Ovary (tissue), 3 donors: ENCODE measurements at regions not wholly inside any gene's neighbourhood (a gene's known extent, or its start where the extent isn't known, plus 50 kb on each side); places are given as distances from the start of the nearest gene placed in this dataset.

Experiments used
- CTCF ChIP-seq, 3 donors: fragments of 450-650 bp in 2 of 3; fragments of 200-600 bp in 1 of 3; IDR thresholded peaks; one replicate each; pipeline versions ENCODE4 v1.5.1 to v1.8.0; 2016 to 2022; ENCODE audit warnings: antibody characterized with exemption in 3 of 3, mild to moderate bottlenecking in 1 of 3
- EP300 ChIP-seq: sonication (generic); formaldehyde crosslinking; IDR thresholded peaks from one replicate; pipeline ENCODE4 v1.6.1; 2017; ENCODE audit warnings: antibody characterized with exemption
- POLR2A ChIP-seq: fragments of 450-650 bp; IDR thresholded peaks from one replicate; pipeline ENCODE4 v1.6.1; 2017; ENCODE audit warnings: antibody characterized with exemption, mild to moderate bottlenecking, moderate library complexity
- donor health status: DM: no; HTN: no; CAD: no.

DNA sequence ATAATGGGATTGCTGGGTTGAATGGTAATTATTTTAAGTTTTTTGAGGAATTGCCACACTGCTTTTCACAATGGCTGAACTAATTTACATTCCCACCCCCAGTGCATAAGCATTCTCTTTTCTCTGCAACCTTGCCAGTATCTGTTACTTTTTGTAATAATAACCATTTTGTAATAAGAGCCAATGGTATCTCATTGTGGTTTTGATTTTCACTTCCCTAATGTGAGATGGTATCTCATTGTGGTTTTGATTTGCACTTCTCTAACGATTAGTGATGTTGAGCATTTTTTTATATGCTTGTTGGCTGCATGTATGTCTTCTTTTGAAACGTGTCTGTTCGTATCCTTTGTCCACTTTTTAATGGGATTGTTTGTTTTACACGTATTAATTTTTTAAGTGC lies 213.1 kb upstream of the HDX start:
- TF ChIP-seq CTCF (IDR thresholded peaks at IDR 0.05): no peak
- no peak for TF ChIP-seq EP300
- TF ChIP-seq POLR2A: no peak
